Skeletal muscle satellite cell (primary cell): ENCODE measurements at regions not wholly inside any gene's neighbourhood (a gene's known extent, or its start where the extent isn't known, plus 50 kb on each side); places are given as distances from the start of the nearest gene placed in this dataset.

Source experiments
- H3K27me3 ChIP-seq: 2 replicates; pipeline ENCODE4 v1.7.0; 2013; ENCODE audit warnings: low read length; ENCODE audit not compliant: control insufficient read depth, insufficient read depth
- H3K36me3 ChIP-seq: 2 replicates; pipeline ENCODE4 v1.7.0; 2013; ENCODE audit warnings: mild to moderate bottlenecking, control low read depth, low read length; ENCODE audit not compliant: insufficient read depth
- H3K4me1 ChIP-seq: 2 replicates; pipeline ENCODE4 v1.7.0; 2013; ENCODE audit warnings: low read length; ENCODE audit not compliant: control insufficient read depth, insufficient read depth
- H3K4me2 ChIP-seq: 2 replicates; pipeline ENCODE4 v1.7.0; 2013; ENCODE audit warnings: mild to moderate bottlenecking, low read length
- H3K4me3 ChIP-seq: 2 replicates; pipeline ENCODE4 v1.7.0; 2013; ENCODE audit warnings: low read length
- H3K9ac ChIP-seq: 2 replicates; pipeline ENCODE4 v1.7.0; 2013; ENCODE audit warnings: mild to moderate bottlenecking, low read depth, low read length, moderate library complexity
- H3K9me3 ChIP-seq: replicated peaks from 2 replicates; pipeline ENCODE4 v1.7.0; 2013; ENCODE audit warnings: mild to moderate bottlenecking, control low read depth, low read length

GRCh38 chr18:46353460-46353859 lies 249.3 kb downstream of the HAUS1 start:
- Histone ChIP-seq H3K9ac (no peak overlapping the region), H3K9me3 (no peaks in the 10 kb centered on the region), H3K36me3 (no peaks in the 10 kb centered on the region), H3K27me3 (no peaks in the 10 kb centered on the region), H3K4me1 (no peaks in the 10 kb centered on the region), H3K4me3 (no peak overlapping the region), H3K4me2 (no peak overlapping the region)

GRCh38 chr18:46356278-46357033 lies 252.3 kb downstream of the HAUS1 start:
- Histone ChIP-seq H3K9ac (no peak overlapping the region), H3K9me3 (no peaks in the 10 kb centered on the region), H3K27me3 (no peaks in the 10 kb centered on the region), H3K4me2 (no peak overlapping the region), H3K4me1 (no peaks in the 10 kb centered on the region), H3K4me3 (no peak overlapping the region), H3K36me3 (no peaks in the 10 kb centered on the region)

- no peaks in the 10 kb centered on the region for H3K4me1 ChIP-seq
- H3K9me3 ChIP-seq: no peaks in the 10 kb centered on the region
- no peak overlapping the region for H3K9ac ChIP-seq
- H3K36me3 ChIP-seq: no peaks in the 10 kb centered on the region
- no peaks in the 10 kb centered on the region for H3K27me3 ChIP-seq
- no peak overlapping the region for H3K4me2 ChIP-seq
- no peak overlapping the region for H3K4me3 ChIP-seq
Measured at GRCh38 chr18:46360102-46360699, 256.0 kb downstream of the HAUS1 start.

GRCh38 chr18:46360866-46361265 lies 256.7 kb downstream of the HAUS1 start:
- Histone ChIP-seq H3K9ac (no peak overlapping the region), H3K4me3 (no peak overlapping the region), H3K36me3 (no peaks in the 10 kb centered on the region), H3K4me2 (no peak overlapping the region), H3K4me1 (no peaks in the 10 kb centered on the region), H3K27me3 (no peaks in the 10 kb centered on the region), H3K9me3 (no peaks in the 10 kb centered on the region)

GRCh38 chr18:46362533-46362932 lies 258.3 kb downstream of the HAUS1 start:
- Histone ChIP-seq H3K36me3 (no peaks in the 10 kb centered on the region), H3K4me2 (no peak overlapping the region), H3K4me3 (no peak overlapping the region), H3K9ac (no peak overlapping the region), H3K27me3 (no peaks in the 10 kb centered on the region), H3K9me3 (no peaks in the 10 kb centered on the region), H3K4me1 (no peaks in the 10 kb centered on the region)

- H3K4me1 ChIP-seq: no peaks in the 10 kb centered on the region
- no peaks in the 10 kb centered on the region for H3K27me3 ChIP-seq
- H3K4me3 ChIP-seq: no peak overlapping the region
- H3K9me3 ChIP-seq: no peaks in the 10 kb centered on the region
- H3K4me2 ChIP-seq: no peak overlapping the region
- H3K9ac ChIP-seq: no peak overlapping the region
- H3K36me3 ChIP-seq: no peaks in the 10 kb centered on the region
Measured at GRCh38 chr18:46364048-46364447, 259.9 kb downstream of the HAUS1 start.

- no peaks in the 10 kb centered on the region for H3K27me3 ChIP-seq
- no peaks in the 10 kb centered on the region for H3K4me1 ChIP-seq
- no peak overlapping the region for H3K4me2 ChIP-seq
- H3K4me3 ChIP-seq: no peak overlapping the region
- no peak overlapping the region for H3K9ac ChIP-seq
- H3K36me3 ChIP-seq: no peaks in the 10 kb centered on the region
- no peaks in the 10 kb centered on the region for H3K9me3 ChIP-seq
Measured at GRCh38 chr18:46366201-46366600, 262.0 kb downstream of the HAUS1 start.

GRCh38 chr18:46366751-46367376 lies 262.7 kb downstream of the HAUS1 start:
- H3K27me3 ChIP-seq: no peaks in the 10 kb centered on the region
- H3K36me3 ChIP-seq: no peaks in the 10 kb centered on the region
- H3K4me1 ChIP-seq: no peaks in the 10 kb centered on the region
- H3K9me3 ChIP-seq: no peaks in the 10 kb centered on the region
- H3K4me3 ChIP-seq: no peak overlapping the region
- H3K4me2 ChIP-seq: no peak overlapping the region
- H3K9ac ChIP-seq: no peak overlapping the region

- Histone ChIP-seq H3K9ac (no peak overlapping the region), H3K36me3 (no peaks in the 10 kb centered on the region), H3K4me3 (no peak overlapping the region), H3K27me3 (no peaks in the 10 kb centered on the region), H3K9me3 (no peaks in the 10 kb centered on the region), H3K4me1 (no peaks in the 10 kb centered on the region), H3K4me2 (no peak overlapping the region)
Measured at GRCh38 chr18:46369323-46369722, 265.1 kb downstream of the HAUS1 start.

GRCh38 chr18:46370898-46371297 lies 266.7 kb downstream of the HAUS1 start:
- Histone ChIP-seq H3K36me3 (no peaks in the 10 kb centered on the region), H3K4me2 (no peak overlapping the region), H3K27me3 (peaks cover under 1% of the 10 kb centered on the region), H3K9ac (no peak overlapping the region), H3K4me3 (no peak overlapping the region), H3K4me1 (no peaks in the 10 kb centered on the region), H3K9me3 (no peaks in the 10 kb centered on the region)

- no peaks in the 10 kb centered on the region for H3K9me3 ChIP-seq
- H3K27me3 ChIP-seq: peaks cover 9% of the 10 kb centered on the region
- H3K4me3 ChIP-seq: no peak overlapping the region
- H3K4me1 ChIP-seq: no peaks in the 10 kb centered on the region
- H3K9ac ChIP-seq: no peak overlapping the region
- no peaks in the 10 kb centered on the region for H3K36me3 ChIP-seq
- H3K4me2 ChIP-seq: no peak overlapping the region
Measured at GRCh38 chr18:46372670-46373069, 268.5 kb downstream of the HAUS1 start.

GRCh38 chr18:46373131-46373530 lies 268.9 kb downstream of the HAUS1 start:
- no peaks in the 10 kb centered on the region for H3K4me1 ChIP-seq
- no peak overlapping the region for H3K4me2 ChIP-seq
- H3K36me3 ChIP-seq: no peaks in the 10 kb centered on the region
- peaks cover 9% of the 10 kb centered on the region for H3K27me3 ChIP-seq
- no peak overlapping the region for H3K9ac ChIP-seq
- no peaks in the 10 kb centered on the region for H3K9me3 ChIP-seq
- H3K4me3 ChIP-seq: no peak overlapping the region
